IPS-18c (cell line): ENCODE measurements at regions not wholly inside any gene's neighbourhood (a gene's known extent, or its start where the extent isn't known, plus 50 kb on each side); places are given as distances from the start of the nearest gene placed in this dataset.

ENCODE experiments used
- H3K4me3 ChIP-seq: 2 replicates; pipeline ENCODE4 v1.7.0; 2013; ENCODE audit warnings: low read depth, mild to moderate bottlenecking, low read length, moderate library complexity; ENCODE audit not compliant: insufficient read depth
- H3K9me3 ChIP-seq: one replicate; pipeline ENCODE4 v1.6.1; 2013; ENCODE audit warnings: mild to moderate bottlenecking, low read length, moderate library complexity; ENCODE audit not compliant: control insufficient read depth, insufficient read depth

GRCh38 chr12:66925083-66925482 lies 246.2 kb upstream of the GRIP1 start:
- no peak overlapping the region for H3K4me3 ChIP-seq
- no peaks in the 10 kb centered on the region for H3K9me3 ChIP-seq

DNA sequence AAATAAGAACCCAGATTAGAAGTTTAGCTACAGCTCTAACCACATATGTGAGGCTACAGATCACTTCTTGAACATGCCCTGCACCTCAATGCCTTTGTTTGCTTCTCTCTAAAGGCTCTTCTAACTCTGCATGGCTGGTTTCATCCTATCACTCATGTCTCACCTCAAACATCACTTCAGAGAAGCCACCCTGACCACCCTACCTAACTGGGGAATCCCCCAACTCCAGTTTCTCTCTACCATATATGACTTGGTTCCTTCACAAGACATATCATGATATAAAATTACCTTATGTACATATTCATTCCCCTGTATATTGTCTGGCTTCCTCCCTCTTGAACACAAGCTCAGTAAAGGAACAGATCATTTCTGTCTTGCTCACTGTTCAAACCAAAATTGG lies 250.2 kb upstream of the GRIP1 start:
- H3K4me3 ChIP-seq = no peak overlapping the region
- no peaks in the 10 kb centered on the region for H3K9me3 ChIP-seq

DNA sequence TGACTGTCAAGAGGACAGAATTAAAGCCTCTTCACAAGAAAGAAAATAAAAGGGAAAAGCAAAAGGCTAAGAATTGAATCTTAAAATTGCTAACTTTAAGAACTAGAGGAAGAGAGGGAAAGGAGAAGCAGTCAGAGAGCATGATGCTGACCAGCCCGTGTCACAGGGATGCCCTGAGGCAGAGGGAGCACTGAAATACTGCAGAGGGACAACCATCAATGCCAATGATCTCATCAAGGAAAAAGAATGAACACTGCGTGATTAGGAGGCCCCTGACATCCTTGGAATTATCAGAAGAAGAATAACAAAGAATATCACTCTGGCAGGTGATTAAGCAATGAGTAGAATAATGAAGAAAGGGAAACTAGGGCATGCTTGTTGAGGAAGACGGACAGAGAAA lies 252.2 kb upstream of the GRIP1 start:
- Histone ChIP-seq H3K4me3 (no peak overlapping the region), H3K9me3 (no peaks in the 10 kb centered on the region)

DNA sequence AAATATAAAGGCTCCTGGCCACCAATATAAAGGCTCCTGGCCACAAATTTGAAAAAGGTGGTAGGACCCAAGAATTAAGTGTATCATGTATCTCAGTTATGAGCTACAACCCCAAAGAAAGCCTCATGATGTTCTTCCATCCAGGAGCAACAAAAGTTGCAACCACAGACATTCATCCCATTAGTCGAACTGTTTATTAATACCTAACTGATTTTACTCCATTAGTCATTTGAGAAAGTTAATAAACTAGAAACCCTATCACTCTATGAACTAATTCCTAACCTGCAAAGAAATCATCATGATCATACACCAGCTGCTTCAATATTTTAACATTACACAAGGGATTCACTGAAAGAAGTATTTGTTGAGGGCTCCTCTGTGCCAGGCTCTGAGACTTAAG lies 253.2 kb upstream of the GRIP1 start:
- Histone ChIP-seq H3K9me3 (no peaks in the 10 kb centered on the region), H3K4me3 (no peak overlapping the region)

DNA sequence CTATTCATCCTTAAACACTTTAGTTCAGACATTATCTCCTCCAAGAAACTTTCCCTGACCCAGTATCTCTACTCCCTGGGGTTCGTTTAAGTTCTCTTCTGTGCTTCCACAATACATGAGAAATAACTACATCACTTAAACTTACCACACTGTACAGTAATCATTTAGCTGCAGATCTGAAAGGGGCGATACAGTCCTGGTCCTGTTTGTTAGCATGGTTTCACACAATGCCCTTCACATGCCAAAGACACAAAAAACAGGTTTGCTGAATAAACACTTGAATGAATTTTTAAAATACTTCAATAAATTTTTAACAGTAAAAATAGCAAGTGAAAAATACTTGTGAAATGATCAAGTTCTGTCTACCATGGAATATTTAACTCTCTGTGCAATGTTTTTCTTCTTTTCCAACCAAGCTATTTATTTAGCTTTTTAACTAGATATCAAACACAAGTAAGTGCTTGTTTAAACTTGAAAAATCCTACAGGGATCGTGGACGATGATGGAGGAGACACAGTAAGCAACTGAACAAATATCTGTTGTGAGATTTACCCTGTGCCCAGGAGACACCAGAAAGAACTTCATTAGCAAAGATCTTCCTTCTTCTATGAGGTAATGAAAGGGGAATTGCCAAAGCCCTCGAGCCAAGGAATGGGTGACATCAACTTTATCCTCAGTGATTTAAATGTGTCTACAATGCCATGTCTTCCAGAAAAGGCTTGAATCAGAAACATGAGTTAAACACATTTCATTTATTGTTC lies 255.6 kb upstream of the GRIP1 start:
- no peaks in the 10 kb centered on the region for H3K9me3 ChIP-seq
- no peak overlapping the region for H3K4me3 ChIP-seq

- Histone ChIP-seq H3K9me3 (no peaks in the 10 kb centered on the region), H3K4me3 (no peak overlapping the region)
Measured at GRCh38 chr12:66941150-66941549, 262.3 kb upstream of the GRIP1 start.

DNA sequence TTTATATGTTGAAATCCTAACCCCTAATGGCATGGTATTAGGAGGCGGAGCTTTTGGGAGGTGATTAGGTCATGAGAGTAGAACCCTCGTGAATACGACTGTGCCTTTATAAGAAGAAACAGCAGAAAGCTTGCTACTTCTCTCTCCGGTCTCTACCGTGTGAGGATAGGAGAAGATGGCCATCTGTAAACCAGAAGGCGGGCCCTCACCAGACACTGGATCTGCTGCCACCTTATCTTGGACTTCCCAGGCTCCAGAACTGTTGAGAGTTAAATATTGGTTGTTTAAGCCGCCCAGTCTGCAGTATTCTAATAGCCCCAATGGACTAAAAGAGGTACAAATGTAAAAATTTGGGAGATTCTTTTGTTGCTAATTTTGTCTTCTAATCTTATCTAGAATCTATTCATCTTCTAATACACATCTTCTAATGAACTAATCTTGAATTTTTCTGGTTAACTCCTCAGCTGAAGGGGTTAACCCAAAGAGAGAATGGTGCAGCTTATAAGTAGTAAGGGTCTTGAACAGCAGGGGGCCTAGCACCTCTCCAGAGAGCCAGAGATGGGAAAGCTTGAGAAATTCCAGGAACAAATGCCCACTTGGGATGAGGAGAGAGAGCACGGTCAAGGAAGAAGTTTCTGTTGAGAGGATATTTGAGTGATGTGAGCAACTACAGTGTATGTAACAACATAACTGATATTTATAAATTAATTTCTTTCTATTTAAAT lies 264.0 kb upstream of the GRIP1 start:
- no peaks in the 10 kb centered on the region for H3K9me3 ChIP-seq
- H3K4me3 ChIP-seq = no peak overlapping the region

GRCh38 chr12:66944365-66944764 lies 265.5 kb upstream of the GRIP1 start:
- Histone ChIP-seq H3K9me3 (no peaks in the 10 kb centered on the region), H3K4me3 (no peak overlapping the region)

GRCh38 chr12:66945189-66945817 lies 266.4 kb upstream of the GRIP1 start:
- H3K4me3 ChIP-seq = no peak overlapping the region
- H3K9me3 ChIP-seq = no peaks in the 10 kb centered on the region

DNA sequence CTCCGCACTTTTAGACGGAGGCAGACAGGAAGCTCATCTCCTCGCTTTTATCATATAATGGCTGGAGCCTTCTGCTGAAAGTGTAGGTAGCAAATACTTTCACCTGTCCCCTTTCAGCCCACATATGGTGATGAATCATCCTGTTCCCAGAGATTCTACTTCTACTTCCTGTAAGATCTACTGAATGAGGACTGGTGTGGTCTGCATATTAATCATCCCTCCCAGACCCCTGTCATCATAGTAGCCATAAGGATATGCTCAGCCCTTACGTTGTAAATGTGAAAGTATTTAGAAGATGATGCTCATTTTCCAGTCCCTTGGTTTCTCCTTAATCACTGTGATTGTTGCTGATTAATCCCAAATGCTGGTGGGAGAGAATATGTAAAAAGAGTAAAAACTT lies 268.2 kb upstream of the GRIP1 start:
- H3K9me3 ChIP-seq = no peaks in the 10 kb centered on the region
- no peak overlapping the region for H3K4me3 ChIP-seq

DNA sequence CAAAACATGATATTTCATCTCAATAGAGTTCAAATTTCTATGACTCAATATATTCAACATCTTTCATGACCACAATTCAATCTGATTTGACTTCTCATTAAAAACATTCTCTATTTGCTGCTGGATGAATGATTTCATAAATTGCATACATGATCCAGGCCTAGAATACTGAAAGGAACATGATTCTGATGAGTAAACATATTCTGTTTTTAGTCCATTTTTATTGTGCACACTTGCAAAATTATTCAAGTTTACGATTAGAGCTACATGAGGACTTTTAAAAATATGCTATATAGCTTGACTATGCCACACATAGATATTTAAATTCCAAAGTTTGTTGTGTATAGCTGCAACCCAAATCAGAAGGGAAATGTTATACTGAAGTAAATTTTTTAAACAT lies 273.8 kb upstream of the GRIP1 start:
- Histone ChIP-seq H3K9me3 (no peaks in the 10 kb centered on the region), H3K4me3 (no peak overlapping the region)

DNA sequence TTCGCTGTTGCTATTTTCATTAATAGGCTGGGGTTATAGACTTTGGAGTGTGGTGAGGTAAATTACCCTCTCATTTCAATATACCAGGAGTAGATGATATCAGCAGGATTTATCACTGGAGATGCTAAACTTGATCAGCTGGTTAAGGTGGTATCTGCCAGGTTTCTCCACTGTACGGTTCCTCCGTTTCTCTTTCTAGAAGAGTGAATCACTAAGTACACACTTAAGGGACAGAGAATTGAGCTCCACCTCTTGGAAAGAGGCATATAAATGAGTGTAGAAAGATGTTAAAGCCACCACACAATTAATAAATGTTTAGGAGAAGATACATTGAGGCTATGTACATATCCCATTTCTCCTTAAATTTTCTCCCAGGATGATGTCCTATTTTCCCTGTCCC lies 277.4 kb upstream of the GRIP1 start:
- Histone ChIP-seq H3K9me3 (no peaks in the 10 kb centered on the region), H3K4me3 (no peak overlapping the region)

- H3K4me3 ChIP-seq = no peak overlapping the region
Measured at GRCh38 chr12:66959276-66959675, 280.4 kb upstream of the GRIP1 start.

DNA sequence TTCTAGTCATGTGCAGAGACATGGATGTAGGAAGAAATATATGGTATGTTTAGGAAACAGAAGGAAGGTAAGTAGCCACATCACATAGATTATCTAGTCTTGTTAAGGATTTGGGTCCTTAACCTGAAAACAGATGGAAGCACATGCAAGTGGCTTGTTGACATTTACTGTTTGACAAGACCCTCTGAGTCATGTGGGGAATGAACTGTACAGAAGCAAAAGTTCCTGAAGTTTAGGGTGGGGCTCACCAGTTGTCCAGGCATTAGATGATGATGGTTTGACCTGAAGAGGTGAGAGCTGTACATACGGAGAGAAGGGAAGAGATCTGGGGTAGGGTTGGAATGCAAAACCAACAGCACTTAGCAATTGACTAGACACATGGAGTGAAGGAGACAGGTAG lies 281.1 kb upstream of the GRIP1 start:
- Histone ChIP-seq H3K9me3 (no peaks in the 10 kb centered on the region), H3K4me3 (no peak overlapping the region)

More at GRCh38 chr12:66959276-66959675, 280.4 kb upstream of the GRIP1 start:
- no peaks in the 10 kb centered on the region for H3K9me3 ChIP-seq

DNA sequence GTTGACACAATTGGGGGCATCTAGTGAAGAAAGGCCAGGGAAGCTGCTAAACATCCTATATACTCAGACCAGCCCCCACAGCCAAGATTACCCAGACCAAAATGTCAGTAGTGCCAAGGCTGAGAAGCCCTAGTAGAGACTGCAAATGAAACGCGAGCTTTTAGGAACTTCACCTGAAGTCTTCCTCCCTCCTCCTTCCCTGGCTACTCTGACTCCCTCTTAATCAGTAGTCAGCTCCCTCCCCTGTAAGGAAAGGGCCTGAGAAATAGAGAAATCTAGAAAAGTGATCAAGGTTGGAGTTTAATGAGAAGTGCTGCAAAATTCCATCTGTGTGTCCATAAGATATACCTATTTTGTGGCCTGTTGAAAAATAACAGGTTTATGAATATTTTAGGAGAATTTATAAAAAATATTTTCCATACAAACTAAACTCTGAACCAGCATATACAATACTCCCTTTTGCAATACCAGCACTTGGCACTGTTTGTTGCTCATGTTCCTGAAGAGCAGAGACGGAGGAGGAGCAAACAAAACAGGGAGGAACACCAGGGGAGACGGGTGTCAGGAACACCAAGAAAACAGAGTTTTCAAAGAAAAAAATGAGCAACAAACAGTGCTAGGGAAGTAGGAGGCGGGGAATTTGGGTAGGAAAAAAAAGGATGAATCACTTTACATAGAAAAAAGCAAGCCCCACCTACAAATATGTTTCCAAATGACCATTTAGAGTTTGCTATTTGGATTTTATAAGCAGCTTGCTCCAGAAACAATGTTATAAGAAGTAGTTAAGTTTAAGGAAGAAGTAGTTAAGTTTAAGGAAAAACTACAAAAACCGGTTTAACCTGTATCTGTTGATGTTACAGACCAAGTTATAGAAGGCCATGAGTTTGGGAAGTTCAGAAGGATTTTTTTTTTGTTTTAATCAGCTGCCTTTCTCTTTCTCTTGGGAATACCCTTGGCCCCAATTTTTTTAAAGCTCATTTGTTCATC lies 282.1 kb upstream of the GRIP1 start:
- Histone ChIP-seq H3K4me3 (no peak overlapping the region), H3K9me3 (no peaks in the 10 kb centered on the region)

DNA sequence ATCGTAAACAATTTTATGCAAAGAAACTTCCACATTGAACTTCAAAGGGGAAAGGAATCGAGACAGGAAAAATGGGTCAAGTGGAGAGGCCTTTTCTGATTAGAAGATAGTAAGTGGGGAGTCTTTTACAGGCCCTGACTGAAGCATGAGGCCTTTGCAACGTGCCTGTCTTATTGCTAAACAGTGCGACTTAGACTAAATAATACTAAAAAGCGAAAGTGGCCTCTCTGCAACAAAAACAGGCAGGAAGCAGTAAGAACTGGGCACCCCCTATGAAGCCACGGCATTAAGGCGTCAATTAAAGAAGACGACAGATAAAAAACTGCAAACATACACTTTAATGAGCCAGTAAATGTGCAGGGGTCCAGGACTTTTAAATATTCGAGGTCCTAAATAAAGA lies 283.4 kb upstream of the GRIP1 start:
- H3K4me3 ChIP-seq = no peak overlapping the region
- H3K9me3 ChIP-seq = no peaks in the 10 kb centered on the region

DNA sequence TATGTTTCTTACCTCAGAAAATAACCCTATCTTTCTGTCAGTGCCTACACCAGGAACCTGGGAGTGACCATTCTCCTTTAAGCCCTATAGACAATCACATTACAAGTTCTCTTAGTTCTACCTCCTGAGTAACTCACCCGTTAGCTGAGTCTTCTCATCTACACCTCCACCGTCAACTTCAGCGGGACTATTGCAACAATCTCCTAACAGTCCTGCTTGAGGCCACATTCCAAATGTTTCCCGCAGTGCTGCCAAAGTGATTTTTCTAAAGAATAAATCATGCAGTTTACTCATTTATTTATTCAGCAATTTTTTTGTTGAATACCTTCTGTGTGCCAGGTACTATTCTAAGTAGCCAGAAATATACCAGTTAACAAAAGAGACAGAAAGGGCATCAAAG lies 285.0 kb upstream of the GRIP1 start:
- Histone ChIP-seq H3K4me3 (no peak overlapping the region), H3K9me3 (no peaks in the 10 kb centered on the region)
